ENCODE measurements at regions not wholly inside any gene's neighbourhood (a gene's known extent, or its start where the extent isn't known, plus 50 kb on each side); places are given as distances from the start of the nearest gene placed in this dataset.

DNA sequence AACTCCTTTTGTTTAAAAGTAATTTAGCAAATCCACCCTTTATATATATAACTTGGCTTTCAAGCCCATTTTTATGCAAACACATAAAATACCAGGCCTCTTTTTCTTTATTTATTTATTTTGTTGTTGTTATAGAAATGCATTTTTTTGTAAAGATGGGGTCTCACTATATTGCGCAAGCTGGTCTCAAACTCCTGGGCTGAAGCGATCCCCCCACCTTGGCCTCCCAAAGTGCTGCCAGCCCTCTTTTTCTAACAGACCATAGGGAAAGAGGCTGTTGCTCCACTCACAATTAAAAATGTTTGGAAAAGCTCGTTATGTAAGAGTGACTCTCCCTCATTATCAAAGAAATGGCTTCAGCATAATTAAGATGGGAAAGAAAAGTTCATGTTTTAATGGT, 440.9 kb downstream of the HACE1 start:
- no peak for DNase-seq (ENCODE audit: low spot score)
- no peaks in the 10 kb centered on the region for H3K4me1 Mint-ChIP-seq (ENCODE audit: low read depth)
- peaks cover 3% of the 10 kb centered on the region for H3K9me3 Mint-ChIP-seq (ENCODE audit: low read depth)

DNA sequence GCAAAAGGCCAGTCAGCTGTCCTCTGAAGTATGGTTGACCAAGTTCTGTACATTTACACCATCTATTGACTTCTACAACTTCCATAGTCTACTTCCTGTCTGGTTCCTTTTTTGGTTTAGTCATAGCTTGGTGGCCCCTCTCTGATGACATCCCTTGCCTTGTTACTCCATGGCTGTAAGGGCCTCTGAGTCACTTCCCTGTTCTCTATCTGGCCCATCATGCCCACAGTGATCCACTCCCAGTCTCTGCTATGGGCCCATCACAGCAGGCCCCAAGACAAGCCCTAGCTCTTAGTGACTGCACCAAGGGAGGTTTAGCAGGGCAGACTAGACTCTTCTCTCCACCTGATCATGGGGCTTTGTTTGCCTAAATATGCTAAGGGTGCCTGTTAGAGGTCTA, 441.6 kb downstream of the HACE1 start:
- Mint-ChIP-seq H3K27ac (ENCODE audit: unreplicated experiment) (no peak overlapping the region), H3K36me3 (ENCODE audit: low read depth) (no peaks in the 10 kb centered on the region), H3K4me3 (ENCODE audit: unreplicated experiment) (no peak overlapping the region), H3K4me1 (ENCODE audit: low read depth) (no peaks in the 10 kb centered on the region), H3K9me3 (ENCODE audit: low read depth) (peaks cover 3% of the 10 kb centered on the region), H3K27me3 (ENCODE audit: low read depth) (no peaks in the 10 kb centered on the region)
- TF ChIP-seq, protein P1, sequence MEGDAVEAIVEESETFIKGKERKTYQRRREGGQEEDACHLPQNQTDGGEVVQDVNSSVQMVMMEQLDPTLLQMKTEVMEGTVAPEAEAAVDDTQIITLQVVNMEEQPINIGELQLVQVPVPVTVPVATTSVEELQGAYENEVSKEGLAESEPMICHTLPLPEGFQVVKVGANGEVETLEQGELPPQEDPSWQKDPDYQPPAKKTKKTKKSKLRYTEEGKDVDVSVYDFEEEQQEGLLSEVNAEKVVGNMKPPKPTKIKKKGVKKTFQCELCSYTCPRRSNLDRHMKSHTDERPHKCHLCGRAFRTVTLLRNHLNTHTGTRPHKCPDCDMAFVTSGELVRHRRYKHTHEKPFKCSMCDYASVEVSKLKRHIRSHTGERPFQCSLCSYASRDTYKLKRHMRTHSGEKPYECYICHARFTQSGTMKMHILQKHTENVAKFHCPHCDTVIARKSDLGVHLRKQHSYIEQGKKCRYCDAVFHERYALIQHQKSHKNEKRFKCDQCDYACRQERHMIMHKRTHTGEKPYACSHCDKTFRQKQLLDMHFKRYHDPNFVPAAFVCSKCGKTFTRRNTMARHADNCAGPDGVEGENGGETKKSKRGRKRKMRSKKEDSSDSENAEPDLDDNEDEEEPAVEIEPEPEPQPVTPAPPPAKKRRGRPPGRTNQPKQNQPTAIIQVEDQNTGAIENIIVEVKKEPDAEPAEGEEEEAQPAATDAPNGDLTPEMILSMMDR (IDR thresholded peaks at IDR 0.05) = no peak
- no peak for DNase-seq (ENCODE audit: low spot score)

More for the DNA sequence above, 440.9 kb downstream of the HACE1 start:
- Mint-ChIP-seq H3K4me3 (ENCODE audit: unreplicated experiment) (no peak overlapping the region), H3K27me3 (ENCODE audit: low read depth) (no peaks in the 10 kb centered on the region), H3K36me3 (ENCODE audit: low read depth) (no peaks in the 10 kb centered on the region), H3K27ac (ENCODE audit: unreplicated experiment) (no peak overlapping the region)
- TF ChIP-seq, protein P1 (IDR thresholded peaks at IDR 0.05) = no peak

DNA sequence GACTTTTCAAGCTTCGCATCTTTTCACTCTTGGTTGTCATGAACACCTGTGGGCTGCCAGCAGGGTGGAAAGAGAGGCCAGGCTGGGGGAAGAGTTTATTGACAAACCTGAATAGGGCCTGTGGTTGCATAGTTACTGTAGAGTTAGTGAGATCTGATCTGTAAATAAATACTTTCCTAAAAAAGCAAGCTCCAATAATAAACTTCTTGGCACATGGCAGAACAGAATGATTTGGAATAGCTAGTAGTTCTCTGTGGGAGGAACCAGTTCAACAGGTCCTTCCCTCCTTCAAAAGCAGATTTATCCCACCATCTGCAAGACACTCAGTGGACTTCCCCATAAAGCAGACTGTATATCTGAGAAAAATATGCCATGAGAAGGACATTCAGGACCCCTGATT, 445.0 kb downstream of the HACE1 start:
- DNase-seq (ENCODE audit: low spot score) = no peak
- Mint-ChIP-seq H3K27ac (ENCODE audit: unreplicated experiment) (no peak overlapping the region), H3K4me3 (ENCODE audit: unreplicated experiment) (no peak overlapping the region), H3K4me1 (ENCODE audit: low read depth) (no peaks in the 10 kb centered on the region), H3K36me3 (ENCODE audit: low read depth) (no peaks in the 10 kb centered on the region), H3K9me3 (ENCODE audit: low read depth) (peaks cover 3% of the 10 kb centered on the region), H3K27me3 (ENCODE audit: low read depth) (no peaks in the 10 kb centered on the region)
- TF ChIP-seq, protein P1 (IDR thresholded peaks at IDR 0.05) = no peak

DNA sequence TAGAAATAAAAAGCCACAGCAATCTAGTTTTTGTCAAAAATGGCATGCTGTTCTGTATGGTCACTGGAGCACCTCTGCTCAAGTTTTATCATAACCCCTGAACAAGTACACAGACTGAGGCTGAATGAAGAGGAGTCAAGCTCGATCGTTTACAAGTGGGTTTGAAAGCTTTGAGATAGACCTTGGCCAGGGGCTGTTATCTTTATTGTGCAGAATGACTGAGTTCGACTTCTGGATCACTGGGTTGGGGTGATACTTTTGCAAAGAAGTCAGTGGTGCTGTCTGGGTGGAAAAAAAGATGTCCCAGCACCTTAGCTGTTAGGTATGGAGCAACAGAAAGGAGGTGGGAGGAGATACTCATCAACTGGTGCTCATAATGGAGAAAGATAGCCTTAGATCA, 446.0 kb downstream of the HACE1 start:
- Mint-ChIP-seq H3K27me3 (ENCODE audit: low read depth) (no peaks in the 10 kb centered on the region), H3K36me3 (ENCODE audit: low read depth) (no peaks in the 10 kb centered on the region), H3K4me1 (ENCODE audit: low read depth) (no peaks in the 10 kb centered on the region), H3K4me3 (ENCODE audit: unreplicated experiment) (no peak overlapping the region), H3K9me3 (ENCODE audit: low read depth) (peaks cover 3% of the 10 kb centered on the region), H3K27ac (ENCODE audit: unreplicated experiment) (no peak overlapping the region)
- TF ChIP-seq, protein P1 (IDR thresholded peaks at IDR 0.05) = no peak
- no peak for DNase-seq (ENCODE audit: low spot score)

GRCh38 chr6:104411302-104411701, 448.4 kb downstream of the HACE1 start:
- Mint-ChIP-seq H3K9me3 (ENCODE audit: low read depth) (no peaks in the 10 kb centered on the region), H3K4me1 (ENCODE audit: low read depth) (no peaks in the 10 kb centered on the region), H3K27ac (ENCODE audit: unreplicated experiment) (no peak overlapping the region), H3K4me3 (ENCODE audit: unreplicated experiment) (no peak overlapping the region), H3K27me3 (ENCODE audit: low read depth) (no peaks in the 10 kb centered on the region), H3K36me3 (ENCODE audit: low read depth) (no peaks in the 10 kb centered on the region)
- no peak for DNase-seq (ENCODE audit: low spot score)
- TF ChIP-seq, protein P1 (IDR thresholded peaks at IDR 0.05) = no peak
